ENCODE measurements at regions not wholly inside any gene's neighbourhood (a gene's known extent, or its start where the extent isn't known, plus 50 kb on each side); places are given as distances from the start of the nearest gene placed in this dataset.
"Not testable (repeated sequence)": the region's sequence is repeated elsewhere in the genome, so short reads cannot be mapped to it uniquely, and the experiment has no call there.

- DNase-seq: not testable (repeated sequence)
Measured at GRCh38 chr4:32939222-32939621, 2219.1 kb downstream of the PCDH7 start.

GRCh38 chr4:32950866-32951265 is 2230.7 kb downstream of the PCDH7 start:
- DNase-seq: no peak

- no peak for DNase-seq
Measured at GRCh38 chr4:32958586-32958985, 2238.4 kb downstream of the PCDH7 start.

- no peak for DNase-seq
Measured at GRCh38 chr4:32962100-32962499, 2241.9 kb downstream of the PCDH7 start.

- no peak for DNase-seq
Measured at GRCh38 chr4:32985256-32985655, 2265.1 kb downstream of the PCDH7 start.

GRCh38 chr4:32986236-32986635 is 2266.1 kb downstream of the PCDH7 start:
- DNase-seq: no peak

- DNase-seq: no peak
Measured at GRCh38 chr4:32987111-32987510, 2266.9 kb downstream of the PCDH7 start.

GRCh38 chr4:32988165-32988811 is 2268.1 kb downstream of the PCDH7 start:
- DNase-seq: no peak

- DNase-seq: no peak
Measured at GRCh38 chr4:32991663-32992062, 2271.5 kb downstream of the PCDH7 start.

- DNase-seq: no peak
Measured at GRCh38 chr4:32994981-32995881, 2275.1 kb downstream of the PCDH7 start.

- no peak for DNase-seq
Measured at GRCh38 chr4:33013282-33013681, 2293.1 kb downstream of the PCDH7 start.

- DNase-seq: no peak
Measured at GRCh38 chr4:33025236-33025635, 2305.1 kb downstream of the PCDH7 start.

- no peak for DNase-seq
Measured at GRCh38 chr4:33029976-33030375, 2309.8 kb downstream of the PCDH7 start.

- DNase-seq: no peak
Measured at GRCh38 chr4:33031328-33031727, 2311.2 kb downstream of the PCDH7 start.

GRCh38 chr4:33037464-33037863 is 2317.3 kb downstream of the PCDH7 start:
- DNase-seq: no peak

- no peak for DNase-seq
Measured at GRCh38 chr4:33045334-33045733, 2325.2 kb downstream of the PCDH7 start.

- no peak for DNase-seq
Measured at GRCh38 chr4:33052241-33052640, 2332.1 kb downstream of the PCDH7 start.

- DNase-seq: no peak
Measured at GRCh38 chr4:33054161-33054560, 2334.0 kb downstream of the PCDH7 start.

GRCh38 chr4:33054656-33055196 is 2334.6 kb downstream of the PCDH7 start:
- no peak for DNase-seq

- DNase-seq: no peak
Measured at GRCh38 chr4:33057736-33058135, 2337.6 kb downstream of the PCDH7 start.

- DNase-seq: no peak
Measured at GRCh38 chr4:33058998-33059397, 2338.8 kb downstream of the PCDH7 start.

- peak; percentile 10 for DNase-seq
Measured at GRCh38 chr4:33060674-33061542, 2340.7 kb downstream of the PCDH7 start.

GRCh38 chr4:33061727-33062126 is 2341.6 kb downstream of the PCDH7 start:
- DNase-seq: no peak
